GM12874 (cell line): ENCODE measurements at regions not wholly inside any gene's neighbourhood (a gene's known extent, or its start where the extent isn't known, plus 50 kb on each side); places are given as distances from the start of the nearest gene placed in this dataset.

ENCODE experiments used
- CTCF ChIP-seq: IDR thresholded peaks from 2 replicates; pipeline ENCODE4 v1.5.1; 2011; ENCODE audit warnings: low read depth, mild to moderate bottlenecking, control low read depth, low read length, moderate library complexity; ENCODE audit not compliant: insufficient read depth

- TF ChIP-seq CTCF, result no peak
These were observed 66.1 kb upstream of the FAM204A start for GRCh38 chr10:118408181-118408580.

DNA sequence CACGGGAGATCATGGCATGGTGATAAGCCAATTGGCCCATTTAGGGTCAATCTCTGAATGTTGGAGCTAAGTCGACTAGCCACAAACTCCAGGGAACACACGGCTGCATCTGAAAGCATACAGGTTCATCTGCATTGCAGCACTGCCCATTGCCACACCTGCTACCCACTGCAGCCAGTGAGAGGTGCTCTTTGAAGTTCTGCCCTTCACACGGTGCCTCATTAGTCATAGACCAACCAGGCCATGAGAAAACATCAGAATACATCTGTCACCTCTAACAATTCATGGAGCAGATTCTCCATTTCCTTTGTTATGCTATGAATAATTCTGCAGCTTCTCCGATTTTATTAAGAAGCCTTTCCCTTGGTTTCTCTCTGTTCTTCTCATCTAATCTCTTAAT, 65.7 kb upstream of the FAM204A start:
- no peak for TF ChIP-seq CTCF

- TF ChIP-seq CTCF, result no peak
These were observed 64.9 kb upstream of the FAM204A start for GRCh38 chr10:118407026-118407425.

GRCh38 chr10:118405928-118406327, 63.8 kb upstream of the FAM204A start:
- TF ChIP-seq CTCF, result no peak

GRCh38 chr10:118403967-118404366, 61.8 kb upstream of the FAM204A start:
- TF ChIP-seq CTCF, result no peak

- TF ChIP-seq CTCF, result no peak
These were observed 59.6 kb upstream of the FAM204A start for GRCh38 chr10:118401708-118402193.

DNA sequence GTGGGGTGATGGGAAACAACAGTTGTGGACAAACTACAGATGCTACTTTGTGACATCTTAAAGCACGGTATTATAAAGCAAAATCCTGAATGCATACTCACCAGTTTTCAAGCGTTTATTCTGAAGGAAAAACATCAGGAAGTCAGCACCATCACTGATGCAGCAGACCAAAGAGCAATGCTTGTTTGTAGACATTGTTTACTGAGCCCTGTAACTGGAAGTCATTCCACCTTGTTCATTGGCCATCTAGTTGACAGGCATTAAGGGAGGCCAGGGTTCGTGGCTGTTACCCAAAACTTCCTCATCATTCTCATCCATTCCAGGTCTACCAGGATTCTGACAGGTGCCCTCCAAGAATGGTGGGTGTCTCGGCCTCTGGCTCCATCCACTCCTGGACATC, 55.3 kb upstream of the FAM204A start:
- no peak for TF ChIP-seq CTCF

DNA sequence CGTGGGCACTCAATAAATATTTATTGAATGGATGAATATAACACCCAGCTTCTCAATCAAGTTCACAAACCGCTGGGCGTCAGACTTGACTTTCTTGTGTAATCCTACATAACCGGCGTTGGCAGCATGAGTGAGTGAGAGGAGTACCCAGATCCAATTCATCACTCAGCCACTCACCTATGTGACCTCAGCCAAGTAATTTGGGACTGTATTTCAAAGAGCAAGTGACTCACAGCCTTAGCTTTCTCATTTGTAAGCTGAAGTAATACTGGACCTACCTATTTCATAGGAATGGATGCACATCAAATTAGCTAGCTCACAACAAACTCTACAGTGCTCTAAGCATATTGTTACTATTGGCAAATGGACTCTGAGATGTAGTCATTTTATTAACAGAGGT, 53.8 kb upstream of the FAM204A start:
- no peak for TF ChIP-seq CTCF
